ENCODE measurements at regions not wholly inside any gene's neighbourhood (a gene's known extent, or its start where the extent isn't known, plus 50 kb on each side); places are given as distances from the start of the nearest gene placed in this dataset.

DNA sequence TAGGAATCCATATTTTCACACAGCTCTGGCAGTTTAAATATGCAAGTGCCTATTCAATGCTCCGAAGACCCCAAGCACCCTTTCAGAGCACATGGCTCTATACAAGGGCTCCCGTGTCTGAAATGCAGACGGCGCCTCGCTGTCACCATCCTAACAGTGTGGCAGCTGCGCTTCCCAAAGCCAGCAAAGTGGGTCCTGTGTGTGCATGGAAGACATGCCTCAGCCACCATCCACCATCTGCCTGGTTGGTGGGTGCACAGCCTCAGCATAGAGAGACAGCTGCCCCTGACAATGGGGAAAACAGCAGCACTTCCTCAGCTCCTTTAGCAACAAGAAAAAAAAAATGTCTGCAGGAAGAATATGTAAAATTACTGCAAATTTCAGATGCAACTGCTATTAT is 218.1 kb downstream of the SP3 start:
- DNase-seq, result no peak

DNA sequence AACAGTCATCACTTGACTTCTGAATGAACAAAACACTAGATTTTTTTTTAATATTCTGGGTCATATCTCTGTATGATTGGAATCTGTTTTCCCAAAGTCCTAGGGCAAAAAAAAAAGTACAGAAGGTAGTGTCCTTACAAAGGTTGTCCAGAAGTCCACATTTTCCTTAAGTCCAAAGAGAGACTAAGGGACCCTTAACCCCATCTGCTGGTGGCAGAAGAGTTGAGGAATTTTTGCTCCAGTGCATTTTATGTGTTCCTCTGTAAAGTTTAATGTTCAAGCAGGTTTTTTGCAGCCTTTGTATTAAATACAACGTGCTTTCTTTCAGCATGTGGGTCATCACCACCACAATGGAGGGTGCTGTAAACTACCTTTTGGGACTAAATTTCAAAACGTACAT is 215.9 kb downstream of the SP3 start:
- no peak for DNase-seq

DNA sequence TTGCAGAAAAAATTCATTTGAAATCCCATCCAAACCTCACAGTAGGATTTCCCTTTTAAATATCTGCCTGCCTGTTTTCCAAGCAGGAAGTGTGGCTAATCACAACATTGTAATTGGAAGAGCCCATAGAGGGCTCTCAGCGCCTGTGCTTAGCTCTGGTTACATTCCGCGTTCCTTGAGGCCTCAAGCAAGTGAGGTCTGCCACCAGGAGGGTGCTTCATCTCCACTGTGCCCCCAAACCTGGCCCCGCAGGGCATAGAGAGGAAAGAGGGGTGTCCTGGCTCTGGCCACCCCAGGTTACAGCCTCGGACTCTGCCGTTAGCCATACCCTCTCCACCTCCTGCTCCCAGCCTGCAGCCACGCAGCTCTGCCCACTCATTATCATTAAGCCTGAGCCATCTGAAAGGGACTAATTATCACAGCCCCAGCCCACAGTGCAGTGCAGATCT is 214.8 kb downstream of the SP3 start:
- DNase-seq, result peak; percentile 53

DNA sequence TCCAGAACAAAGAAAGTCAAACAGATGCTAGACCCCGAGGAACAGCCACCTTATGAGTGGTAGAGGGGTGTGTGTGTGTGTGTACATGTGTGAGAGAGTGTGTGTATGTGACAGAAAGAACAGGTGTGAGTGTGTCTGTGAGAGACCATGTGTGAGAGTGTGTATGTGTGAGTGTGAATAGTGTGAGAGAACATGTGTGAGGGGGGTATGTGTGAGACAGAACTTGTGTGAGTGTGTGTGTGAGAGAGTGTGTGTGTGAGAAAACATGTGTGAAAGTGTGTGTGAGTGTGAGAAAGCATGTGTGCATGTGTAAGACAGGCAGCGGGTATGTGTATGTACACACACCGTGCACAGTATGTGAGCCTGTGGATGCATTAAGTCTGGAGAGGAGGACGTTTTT is 214.3 kb downstream of the SP3 start:
- DNase-seq, result no peak

GRCh38 chr2:173751245-173751975 is 213.8 kb downstream of the SP3 start:
- no peak for DNase-seq

- no peak for DNase-seq
These were observed 213.0 kb downstream of the SP3 start for GRCh38 chr2:173752152-173752551.

DNA sequence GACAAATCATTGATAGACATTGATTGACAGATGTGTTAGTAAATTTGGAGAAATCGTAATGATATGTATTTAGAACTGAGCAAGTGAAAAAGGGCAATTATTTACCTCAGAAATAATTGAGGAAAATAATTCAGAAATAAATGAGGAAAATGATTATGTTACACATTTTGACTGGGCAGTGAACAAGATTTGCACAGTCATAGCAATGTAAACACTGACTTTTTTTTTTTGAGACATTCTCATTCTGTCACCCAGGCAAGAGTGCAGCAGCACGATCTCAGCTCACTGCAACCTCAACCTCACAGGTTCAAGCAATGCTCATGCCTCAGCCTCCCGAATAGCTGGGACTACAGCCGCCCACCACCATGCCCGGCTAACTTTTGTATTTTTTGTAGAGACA is 211.7 kb downstream of the SP3 start:
- no peak for DNase-seq

DNA sequence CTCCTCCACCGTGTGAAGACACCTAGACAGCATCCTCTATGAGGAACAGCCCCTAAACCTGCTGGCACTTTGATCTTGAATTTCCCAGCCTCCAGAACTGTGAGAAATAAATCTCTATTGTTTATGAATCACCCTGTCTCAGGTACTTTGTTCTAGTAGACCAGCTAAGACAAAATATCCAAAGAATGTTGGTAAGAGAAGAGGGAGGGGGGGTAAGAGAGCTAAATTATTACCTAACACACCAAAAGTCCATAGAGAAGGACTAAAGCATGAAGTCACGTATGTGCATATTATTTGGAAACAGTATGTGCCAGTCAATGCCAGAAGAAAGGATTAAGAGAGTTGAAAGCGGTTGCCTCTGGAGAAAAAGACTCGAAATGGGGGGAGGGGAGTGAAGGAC is 211.0 kb downstream of the SP3 start:
- DNase-seq, result no peak

DNA sequence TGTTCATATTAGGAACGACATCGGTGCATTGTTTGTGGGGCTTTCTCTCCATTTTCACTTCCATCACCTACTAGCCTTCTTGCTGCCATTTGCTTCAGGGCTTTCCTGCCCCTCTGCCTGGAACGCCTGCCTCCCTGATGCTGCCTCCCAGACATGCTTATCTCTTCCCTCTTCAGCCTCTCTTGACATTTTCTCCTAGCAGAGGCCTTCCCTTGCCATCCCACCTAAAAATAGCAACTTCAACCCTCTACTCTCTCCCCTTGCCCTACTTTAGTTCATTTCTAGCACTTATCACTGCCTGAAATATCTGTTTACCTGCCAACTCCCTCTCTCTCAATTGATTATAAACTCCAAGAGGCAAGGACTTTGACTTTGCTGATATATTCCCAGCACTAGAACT is 210.3 kb downstream of the SP3 start:
- DNase-seq, result no peak

DNA sequence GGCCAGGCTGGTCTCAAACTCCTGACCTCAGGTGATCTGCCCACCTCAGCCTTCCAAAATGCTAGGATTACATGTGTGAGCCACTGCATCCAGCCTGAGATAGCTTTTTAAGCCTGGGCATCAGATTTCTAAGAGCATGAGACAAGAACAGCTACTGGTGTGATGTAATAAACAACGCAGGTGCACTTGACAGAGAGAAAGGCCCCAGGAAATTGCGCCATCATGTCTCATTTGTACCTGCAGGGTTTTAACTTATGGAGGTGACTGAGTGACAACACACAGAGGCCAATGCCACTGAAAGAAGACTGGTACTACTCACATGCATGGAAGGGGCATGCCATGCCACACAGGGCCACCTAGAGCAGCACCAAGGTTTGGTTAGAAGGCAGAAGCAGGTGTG is 209.4 kb downstream of the SP3 start:
- DNase-seq, result peak; percentile 88

DNA sequence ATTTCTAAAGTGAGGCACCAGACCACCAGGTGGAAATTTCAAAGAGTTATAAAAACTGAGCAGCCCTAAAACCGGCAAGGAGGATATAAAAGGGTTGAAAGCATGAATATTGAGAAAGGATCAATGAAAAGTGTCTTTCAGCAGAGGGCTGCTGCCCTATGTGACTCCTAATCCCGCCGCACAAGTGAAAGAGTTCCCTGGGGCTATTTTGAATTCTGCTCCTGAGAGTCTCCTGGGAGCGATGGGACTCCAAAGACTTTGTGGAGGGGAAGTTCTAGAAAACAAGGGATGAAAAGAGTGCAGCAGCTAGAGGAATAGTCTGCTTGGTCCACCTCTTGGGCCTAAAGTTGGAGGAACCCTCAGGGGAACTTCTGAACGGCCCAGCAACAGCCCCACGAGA is 205.2 kb downstream of the SP3 start:
- DNase-seq, result no peak

GRCh38 chr2:173760553-173760952 is 204.6 kb downstream of the SP3 start:
- DNase-seq, result no peak

DNA sequence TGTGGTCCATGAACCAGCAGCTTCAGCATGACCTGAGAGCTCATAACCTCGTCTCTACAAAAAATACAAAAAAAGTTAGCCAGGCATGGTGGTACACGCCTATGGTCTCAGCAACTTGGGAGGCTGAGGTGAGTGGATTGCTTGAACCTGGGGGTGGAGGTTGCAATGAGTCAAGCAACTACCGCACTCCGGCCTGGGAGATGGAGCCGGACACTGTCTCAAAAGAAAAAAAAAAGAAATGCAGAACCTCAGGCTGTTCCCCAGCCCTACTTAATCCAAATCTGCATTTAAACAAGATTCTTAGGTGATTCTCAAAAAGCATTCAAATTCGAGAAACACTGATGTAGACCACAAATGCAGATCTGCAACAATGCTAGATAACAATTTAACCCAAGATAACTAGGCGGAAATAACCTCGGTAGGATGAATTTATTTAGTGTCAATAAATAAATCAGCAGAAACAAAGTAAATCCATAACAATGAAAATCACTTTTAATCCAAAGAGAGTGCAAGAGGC is 203.5 kb downstream of the SP3 start:
- no peak for DNase-seq

- DNase-seq, result no peak
These were observed 203.0 kb downstream of the SP3 start for GRCh38 chr2:173762221-173762620.

DNA sequence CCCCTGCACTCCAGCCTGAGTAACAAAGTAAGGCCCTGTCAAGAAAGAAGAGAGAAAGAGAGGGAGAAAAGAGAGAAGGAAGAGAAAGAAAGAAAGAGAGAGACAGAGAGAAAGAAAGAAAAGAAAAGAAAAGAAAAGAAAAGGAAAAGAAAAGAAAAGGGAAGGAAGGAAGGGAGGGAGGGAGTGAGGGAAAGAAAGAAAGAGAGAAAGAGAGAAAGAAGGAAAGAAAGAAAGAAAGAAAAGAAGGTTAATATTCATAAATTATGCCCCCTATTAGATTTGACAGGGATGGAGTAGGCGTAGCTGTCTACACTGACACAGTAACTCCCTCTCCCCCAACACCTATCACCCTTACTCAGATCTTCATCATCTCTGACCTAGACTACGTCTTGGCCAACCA is 202.3 kb downstream of the SP3 start:
- no peak for DNase-seq

DNA sequence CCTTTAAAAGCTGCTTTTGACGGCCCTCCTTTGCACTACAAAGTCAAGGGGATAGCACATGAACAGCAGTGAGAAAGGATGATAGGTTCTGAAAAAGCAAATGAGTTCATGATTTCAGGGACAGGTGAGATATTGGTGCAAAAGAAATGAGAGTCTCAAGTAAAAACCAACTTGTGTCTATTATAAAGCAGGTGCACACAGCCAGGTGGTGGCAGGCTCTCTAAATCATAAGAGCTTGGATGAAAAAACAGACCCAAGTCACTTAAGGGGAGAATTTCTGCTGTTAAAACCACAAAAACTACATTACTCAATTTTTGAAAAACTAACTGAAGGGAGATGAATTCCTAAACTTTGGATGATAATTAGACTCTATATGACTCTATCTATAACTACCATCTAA is 201.5 kb downstream of the SP3 start:
- no peak for DNase-seq

DNA sequence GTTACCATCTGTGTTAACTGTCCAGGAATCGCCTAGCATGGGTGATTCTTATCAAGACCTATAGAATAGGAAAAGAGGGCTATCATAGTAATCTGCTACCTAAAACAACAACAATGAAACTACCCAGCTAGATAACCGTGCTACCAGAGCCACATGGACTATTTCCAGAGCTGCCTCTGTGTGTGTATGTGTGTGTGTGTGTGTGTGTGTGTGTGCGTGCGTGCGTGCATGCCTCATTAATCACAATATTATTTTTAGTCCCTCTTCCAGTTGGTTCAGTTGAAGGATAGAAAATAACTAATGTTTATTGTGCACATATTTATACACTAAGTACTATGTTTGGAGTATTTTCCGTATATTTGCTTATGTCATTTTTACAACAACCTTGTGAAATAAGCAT is 201.1 kb downstream of the SP3 start:
- DNase-seq, result no peak

GRCh38 chr2:173766537-173767289 is 198.5 kb downstream of the SP3 start:
- no peak for DNase-seq

GRCh38 chr2:173770947-173771678 is 194.1 kb downstream of the SP3 start:
- DNase-seq, result no peak

GRCh38 chr2:173772205-173772604 is 193.0 kb downstream of the SP3 start:
- no peak for DNase-seq

GRCh38 chr2:173773076-173773475 is 192.1 kb downstream of the SP3 start:
- DNase-seq, result no peak

- DNase-seq, result no peak
These were observed 189.7 kb downstream of the SP3 start for GRCh38 chr2:173775440-173775839.

DNA sequence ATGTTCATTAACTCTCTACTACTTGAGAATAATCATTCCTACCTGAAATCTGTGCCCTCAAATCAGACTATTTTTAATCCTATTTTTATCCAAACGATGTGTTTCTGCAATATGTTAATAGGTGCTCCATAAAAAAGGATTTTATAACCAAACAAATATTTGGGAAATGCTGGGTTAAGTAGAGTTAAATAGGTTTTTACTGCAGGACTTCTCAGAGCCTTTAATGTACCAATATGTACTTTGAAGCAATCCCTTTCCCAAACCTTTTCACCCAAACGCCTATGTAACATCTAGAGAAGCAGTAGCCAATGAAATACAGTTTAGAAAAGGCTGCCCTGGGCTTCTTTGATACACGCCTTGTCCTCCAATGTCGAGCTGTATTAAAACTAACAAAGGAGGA is 182.5 kb downstream of the SP3 start:
- DNase-seq, result no peak

- DNase-seq, result no peak
These were observed 181.8 kb downstream of the SP3 start for GRCh38 chr2:173783382-173783781.
